Nephron (organoid): ENCODE measurements at regions not wholly inside any gene's neighbourhood (a gene's known extent, or its start where the extent isn't known, plus 50 kb on each side); places are given as distances from the start of the nearest gene placed in this dataset.

Experiments used
- H3K27ac Mint-ChIP-seq, 3 experiments: 2 replicates each; pipeline ENCODE4 v1.8.0; 2020; ENCODE audit warnings: mixed read lengths in 3 of 3, mild to moderate bottlenecking in 2 of 3, moderate library complexity in 1 of 3
- H3K27me3 Mint-ChIP-seq: 2 replicates; pipeline ENCODE4 v1.8.0; 2021; ENCODE audit warnings: low read depth, mild to moderate bottlenecking, moderate library complexity, mixed read lengths
- H3K36me3 Mint-ChIP-seq: 2 replicates; pipeline ENCODE4 v1.8.0; 2020; ENCODE audit warnings: low read depth, mixed read lengths
- H3K4me1 Mint-ChIP-seq: 2 replicates; pipeline ENCODE4 v1.8.0; 2020; ENCODE audit warnings: mixed read lengths
- H3K4me3 Mint-ChIP-seq, 3 experiments: 2 replicates each; pipeline ENCODE4 v1.8.0; 2020; ENCODE audit warnings: mild to moderate bottlenecking in 3 of 3, mixed read lengths in 3 of 3, moderate library complexity in 2 of 3
- H3K9me3 Mint-ChIP-seq: 2 replicates; pipeline ENCODE4 v1.8.0; 2020; ENCODE audit warnings: mixed read lengths
- TF ChIP-seq, protein P1 (sequence below), 3 experiments: fragments of 200-600 bp; sonication (generic); IDR thresholded peaks; one replicate each; pipeline ENCODE4 v1.5.0; 2021; ENCODE audit warnings: antibody characterized with exemption in 3 of 3; ENCODE audit not compliant: unreplicated experiment in 3 of 3

DNA sequence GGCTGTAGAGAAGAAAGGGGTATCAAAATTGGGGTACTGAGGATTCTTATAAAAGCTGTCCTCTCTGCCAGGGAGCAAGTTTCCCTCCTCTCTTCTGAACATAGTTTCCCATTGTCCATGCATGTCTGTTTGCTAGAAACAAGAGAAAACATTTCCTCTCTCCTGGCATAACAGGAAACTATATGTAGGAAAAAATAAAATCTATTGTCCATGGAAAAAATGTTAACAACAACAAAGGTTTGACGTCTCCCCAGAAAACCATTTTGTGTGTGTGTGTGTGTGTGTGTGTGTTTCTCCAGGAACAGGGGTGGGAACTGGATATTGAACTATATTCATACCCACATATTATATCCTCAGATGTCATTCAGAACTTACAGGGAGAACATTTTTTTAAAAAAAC lies 107.2 kb downstream of the GASK1B start:
- Mint-ChIP-seq H3K9me3 (no peaks in the 10 kb centered on the region), H3K36me3 (no peaks in the 10 kb centered on the region), H3K4me1 (no peaks in the 10 kb centered on the region), H3K4me3 (no peak overlapping the region), H3K27me3 (no peaks in the 10 kb centered on the region), H3K27ac (no peak overlapping the region)
- TF ChIP-seq, protein P1, sequence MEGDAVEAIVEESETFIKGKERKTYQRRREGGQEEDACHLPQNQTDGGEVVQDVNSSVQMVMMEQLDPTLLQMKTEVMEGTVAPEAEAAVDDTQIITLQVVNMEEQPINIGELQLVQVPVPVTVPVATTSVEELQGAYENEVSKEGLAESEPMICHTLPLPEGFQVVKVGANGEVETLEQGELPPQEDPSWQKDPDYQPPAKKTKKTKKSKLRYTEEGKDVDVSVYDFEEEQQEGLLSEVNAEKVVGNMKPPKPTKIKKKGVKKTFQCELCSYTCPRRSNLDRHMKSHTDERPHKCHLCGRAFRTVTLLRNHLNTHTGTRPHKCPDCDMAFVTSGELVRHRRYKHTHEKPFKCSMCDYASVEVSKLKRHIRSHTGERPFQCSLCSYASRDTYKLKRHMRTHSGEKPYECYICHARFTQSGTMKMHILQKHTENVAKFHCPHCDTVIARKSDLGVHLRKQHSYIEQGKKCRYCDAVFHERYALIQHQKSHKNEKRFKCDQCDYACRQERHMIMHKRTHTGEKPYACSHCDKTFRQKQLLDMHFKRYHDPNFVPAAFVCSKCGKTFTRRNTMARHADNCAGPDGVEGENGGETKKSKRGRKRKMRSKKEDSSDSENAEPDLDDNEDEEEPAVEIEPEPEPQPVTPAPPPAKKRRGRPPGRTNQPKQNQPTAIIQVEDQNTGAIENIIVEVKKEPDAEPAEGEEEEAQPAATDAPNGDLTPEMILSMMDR (IDR thresholded peaks at IDR 0.05; ENCODE audit: unreplicated experiment in 3 of 3) = no peak

DNA sequence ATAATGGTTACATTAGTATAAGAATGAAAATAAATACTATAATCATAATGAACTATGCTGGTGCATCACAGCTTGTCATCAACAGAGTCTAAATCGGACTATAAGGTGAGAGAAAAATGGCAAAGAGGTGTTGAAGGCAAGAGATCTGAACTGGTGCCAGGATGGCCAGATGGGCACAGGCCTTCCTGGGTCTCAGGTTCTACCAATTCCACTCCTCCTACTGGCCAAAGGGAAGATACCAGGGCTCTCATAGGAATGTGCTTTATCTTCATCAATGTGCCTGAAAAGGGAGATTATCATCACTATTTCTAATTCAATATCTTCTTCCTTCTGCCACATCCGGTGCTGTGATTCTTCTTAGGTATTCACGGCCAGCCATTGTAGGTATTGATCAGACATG lies 107.6 kb downstream of the GASK1B start:
- no peaks in the 10 kb centered on the region for H3K27me3 Mint-ChIP-seq
- no peaks in the 10 kb centered on the region for H3K4me1 Mint-ChIP-seq
- no peak overlapping the region for H3K27ac Mint-ChIP-seq
- no peak overlapping the region for H3K4me3 Mint-ChIP-seq
- H3K9me3 Mint-ChIP-seq = no peaks in the 10 kb centered on the region
- TF ChIP-seq, protein P1 (IDR thresholded peaks at IDR 0.05; ENCODE audit: unreplicated experiment in 3 of 3) = no peak
- H3K36me3 Mint-ChIP-seq = no peaks in the 10 kb centered on the region

DNA sequence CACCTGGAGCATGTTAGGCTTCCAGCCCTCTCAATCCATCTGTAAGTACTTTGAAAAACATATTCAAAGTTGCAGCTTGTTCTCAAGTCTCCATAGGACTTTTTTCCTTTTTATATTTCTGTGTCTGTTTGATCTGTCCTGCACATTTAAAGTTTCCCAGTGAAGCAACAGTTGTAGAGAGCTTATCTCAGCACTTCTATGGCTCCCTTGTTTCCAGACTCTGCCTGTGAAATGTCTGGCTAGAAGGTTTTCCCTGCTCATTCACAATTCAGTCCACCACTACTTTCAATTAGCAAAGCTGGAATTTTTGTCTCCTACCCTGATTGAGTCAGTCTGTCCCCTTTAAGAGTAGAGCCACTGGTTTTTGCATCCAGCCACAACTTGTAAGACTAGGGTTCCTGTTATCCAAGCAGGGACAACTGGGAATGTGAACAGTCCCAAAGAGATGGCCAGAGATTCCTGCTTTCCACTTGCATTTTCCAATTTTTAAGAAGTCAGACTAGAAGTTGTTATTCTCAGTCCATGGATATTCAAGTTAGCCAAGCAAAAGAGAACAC lies 116.1 kb downstream of the GASK1B start:
- TF ChIP-seq, protein P1 (IDR thresholded peaks at IDR 0.05; ENCODE audit: unreplicated experiment in 3 of 3) = no peak
- Mint-ChIP-seq H3K4me3 (no peak overlapping the region), H3K4me1 (peaks cover 28% of the 10 kb centered on the region), H3K27ac (peak overlapping the region; percentile 21 to 51 (median 42)), H3K36me3 (no peaks in the 10 kb centered on the region), H3K27me3 (no peaks in the 10 kb centered on the region), H3K9me3 (no peaks in the 10 kb centered on the region)

DNA sequence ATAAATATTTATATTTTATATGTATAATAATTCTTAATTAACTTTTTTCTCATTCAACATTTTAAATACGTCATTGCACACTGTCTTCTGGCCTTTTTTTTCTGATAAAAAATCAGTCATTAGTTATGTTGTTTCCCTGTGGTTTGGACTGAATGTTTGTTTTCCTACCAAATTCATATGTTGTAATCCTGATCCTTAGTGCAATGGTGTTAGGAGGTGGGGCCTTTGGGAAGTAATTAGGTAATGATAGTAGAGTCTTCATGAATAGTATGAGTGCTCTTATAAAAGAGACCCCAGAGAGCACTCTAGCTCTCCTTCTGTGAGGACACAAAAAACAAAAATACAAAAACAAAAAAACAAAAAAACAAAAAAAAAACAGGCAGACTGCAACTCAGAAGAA lies 117.2 kb downstream of the GASK1B start:
- Mint-ChIP-seq H3K27ac (peak overlapping the region in 2 of 3 experiments; percentile 60 to 67), H3K27me3 (no peaks in the 10 kb centered on the region), H3K4me3 (no peak overlapping the region), H3K36me3 (no peaks in the 10 kb centered on the region), H3K9me3 (no peaks in the 10 kb centered on the region), H3K4me1 (peaks cover 38% of the 10 kb centered on the region)
- TF ChIP-seq, protein P1 (IDR thresholded peaks at IDR 0.05; ENCODE audit: unreplicated experiment in 3 of 3) = no peak

DNA sequence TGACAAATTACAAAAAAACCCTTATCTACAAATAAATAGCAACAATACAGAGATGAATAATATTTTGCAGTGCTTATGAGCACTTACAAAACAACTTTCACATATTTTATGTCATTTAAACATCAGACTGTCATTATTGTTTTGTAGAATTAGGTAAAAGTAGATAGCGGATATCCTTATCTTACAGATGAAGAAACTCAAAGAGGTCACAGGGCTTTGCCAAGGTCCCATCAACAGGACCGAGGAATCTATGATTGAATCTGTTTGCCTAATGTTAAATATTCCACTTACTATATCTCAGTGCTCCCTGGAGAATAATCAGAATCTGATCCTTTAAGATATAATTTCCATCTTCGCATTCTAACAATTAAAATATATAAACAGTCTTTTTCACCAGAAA lies 119.0 kb downstream of the GASK1B start:
- Mint-ChIP-seq H3K27me3 (no peaks in the 10 kb centered on the region), H3K9me3 (no peaks in the 10 kb centered on the region), H3K36me3 (no peaks in the 10 kb centered on the region), H3K27ac (peak overlapping the region in 2 of 3 experiments; percentile 32 to 67), H3K4me1 (peaks cover 38% of the 10 kb centered on the region), H3K4me3 (no peak overlapping the region)
- TF ChIP-seq, protein P1 (IDR thresholded peaks at IDR 0.05; ENCODE audit: unreplicated experiment in 3 of 3) = no peak

DNA sequence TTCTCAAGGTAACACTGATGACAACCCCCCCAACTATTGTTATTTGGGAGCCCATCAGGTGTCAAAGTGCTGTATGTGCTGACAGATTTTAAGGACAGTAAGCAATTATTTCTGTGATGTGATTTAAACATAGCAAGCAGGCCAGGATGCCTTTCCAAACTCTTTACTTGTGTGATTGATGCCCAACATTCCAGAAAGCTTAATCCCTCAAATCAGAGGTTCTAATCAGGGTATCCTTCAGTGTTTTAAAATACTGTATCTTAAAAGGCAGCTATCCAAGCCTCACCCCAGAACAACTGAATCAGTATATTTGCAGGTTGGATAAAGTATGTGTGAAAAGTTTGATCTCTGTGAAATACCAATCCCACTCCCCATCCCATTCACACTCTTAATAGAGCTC lies 119.7 kb downstream of the GASK1B start:
- TF ChIP-seq, protein P1 (IDR thresholded peaks at IDR 0.05; ENCODE audit: unreplicated experiment in 3 of 3) = no peak
- Mint-ChIP-seq H3K4me3 (no peak overlapping the region), H3K4me1 (peaks cover 38% of the 10 kb centered on the region), H3K9me3 (no peaks in the 10 kb centered on the region), H3K27me3 (no peaks in the 10 kb centered on the region), H3K36me3 (no peaks in the 10 kb centered on the region), H3K27ac (peak overlapping the region in 1 of 3 experiments; percentile 67)
